CD4-positive, alpha-beta T cell (primary cell): ENCODE measurements at regions not wholly inside any gene's neighbourhood (a gene's known extent, or its start where the extent isn't known, plus 50 kb on each side); places are given as distances from the start of the nearest gene placed in this dataset.

Source experiments
- ATAC-seq: fragments of 200-7000 bp; cut with Tn5 transposase; one replicate; pipeline ENCODE4 v1.10.0; 2022; ENCODE audit warnings: mild to moderate bottlenecking; ENCODE audit not compliant: poor library complexity
- CTCF ChIA-PET: fragments of 350-600 bp; sonication (Branson Sonifier 250); formaldehyde crosslinking; loops from one replicate; lab custom pipeline; 2021; ENCODE audit warnings: antibody characterized with exemption, inconsistent platforms; lab: Charles Lee
- POLR2A ChIA-PET: fragments of 350-600 bp; sonication (Branson Sonifier 250); formaldehyde crosslinking; loops from one replicate; lab custom pipeline; 2021; ENCODE audit warnings: antibody characterized with exemption, inconsistent platforms; lab: Charles Lee
- DNase-seq, 14 experiments: peaks; one replicate each; pipeline ENCODE4 v3.0.0-alpha.2; 2013 to 2020; ENCODE audit warnings: mixed read lengths in 2 of 14
- H3K27ac ChIP-seq, 2 donors: one replicate each; pipeline versions ENCODE4 v1.5.1 to v1.7.0; 2013; ENCODE audit warnings: low read length in 2 of 2, low read depth in 1 of 2, mild to moderate bottlenecking in 1 of 2
- H3K27me3 ChIP-seq, 2 experiments: 1 replicate in 1 of 2; 2 replicates in 1 of 2; pipeline versions ENCODE4 v1.6.1 to v1.7.0; 2013; ENCODE audit warnings: low read length in 2 of 2, control low read depth in 1 of 2, mild to moderate bottlenecking in 1 of 2, moderate library complexity in 1 of 2; ENCODE audit not compliant: insufficient read depth in 2 of 2, control insufficient read depth in 1 of 2
- H3K36me3 ChIP-seq: one replicate; pipeline ENCODE4 v1.6.1; 2013; ENCODE audit warnings: low read length, control low read depth; ENCODE audit not compliant: insufficient read depth
- H3K4me1 ChIP-seq: one replicate; pipeline ENCODE4 v1.6.1; 2013; ENCODE audit warnings: low read length, control low read depth; ENCODE audit not compliant: insufficient read depth
- H3K4me3 ChIP-seq: one replicate; pipeline ENCODE4 v1.5.1; 2013; ENCODE audit warnings: mild to moderate bottlenecking, low read length, moderate library complexity
- H3K9me3 ChIP-seq, 2 experiments: 1 replicate in 1 of 2; 2 replicates in 1 of 2; pipeline versions ENCODE4 v1.6.1 to v1.7.0; 2013; ENCODE audit warnings: low read length in 2 of 2, mild to moderate bottlenecking in 2 of 2, control low read depth in 1 of 2, moderate library complexity in 1 of 2; ENCODE audit not compliant: control insufficient read depth in 1 of 2, insufficient read depth in 1 of 2
- H3K27ac Mint-ChIP-seq: one replicate; pipeline ENCODE4 v1.8.0; 2020; ENCODE audit warnings: mixed read lengths
- H3K27me3 Mint-ChIP-seq: one replicate; pipeline ENCODE4 v1.8.0; 2021; ENCODE audit warnings: mixed read lengths
- H3K36me3 Mint-ChIP-seq: one replicate; pipeline ENCODE4 v1.8.0; 2021; ENCODE audit warnings: low read depth, mixed read lengths
- H3K4me1 Mint-ChIP-seq: one replicate; pipeline ENCODE4 v1.8.0; 2021; ENCODE audit warnings: low read depth, mixed read lengths
- H3K4me3 Mint-ChIP-seq: one replicate; pipeline ENCODE4 v1.8.0; 2020; ENCODE audit warnings: mild to moderate bottlenecking, mixed read lengths
- H3K9me3 Mint-ChIP-seq: one replicate; pipeline ENCODE4 v1.8.0; 2020; ENCODE audit warnings: mixed read lengths
- CTCF ChIP-seq: fragments of 200-600 bp; IDR thresholded peaks from one replicate; pipeline ENCODE4 v1.8.0; 2022; ENCODE audit warnings: antibody characterized with exemption, mild to moderate bottlenecking
- intact Hi-C, 2 experiments: fragments of 100-400 bp; cut with DNase I in 1 of 2; cut with micrococcal nuclease in 1 of 2; formaldehyde crosslinking; loops; one replicate each; pipeline versions ENCODE4 v1.15.1 to v1.9.0; 2023 to 2025; cut with DNase I, micrococcal nuclease

GRCh38 chr14:79939235-79939634 lies 272.1 kb downstream of the DIO2 start:
- Mint-ChIP-seq H3K9me3 (peaks cover 2% of the 10 kb centered on the region), H3K36me3 (no peaks in the 10 kb centered on the region), H3K4me3 (no peak overlapping the region), H3K27me3 (no peaks in the 10 kb centered on the region), H3K4me1 (no peaks in the 10 kb centered on the region), H3K27ac (no peak overlapping the region)
- no peaks in the 10 kb centered on the region for H3K27me3 ChIP-seq
- no peaks in the 10 kb centered on the region for H3K4me1 ChIP-seq
- intact Hi-C loops, result no loop called here
- H3K27ac ChIP-seq, result no peak overlapping the region
- H3K9me3 ChIP-seq, result no peaks in the 10 kb centered on the region
- no peak for DNase-seq
- CTCF ChIA-PET, result no interaction called here
- POLR2A ChIA-PET, result no interaction called here
- ATAC-seq, result no peak
- TF ChIP-seq CTCF, result no peak
- H3K36me3 ChIP-seq, result no peaks in the 10 kb centered on the region
- no peak overlapping the region for H3K4me3 ChIP-seq

- H3K27me3 ChIP-seq, result no peaks in the 10 kb centered on the region
- no peaks in the 10 kb centered on the region for H3K4me1 ChIP-seq
- Mint-ChIP-seq H3K4me3 (no peak overlapping the region), H3K27me3 (no peaks in the 10 kb centered on the region), H3K36me3 (no peaks in the 10 kb centered on the region), H3K4me1 (no peaks in the 10 kb centered on the region), H3K27ac (no peak overlapping the region), H3K9me3 (peaks cover 2% of the 10 kb centered on the region)
- DNase-seq, result no peak
- H3K4me3 ChIP-seq, result no peak overlapping the region
- POLR2A ChIA-PET, result no interaction called here
- CTCF ChIA-PET, result no interaction called here
- H3K36me3 ChIP-seq, result no peaks in the 10 kb centered on the region
- ATAC-seq, result no peak
- intact Hi-C loops, result no loop called here
- H3K9me3 ChIP-seq, result no peaks in the 10 kb centered on the region
- H3K27ac ChIP-seq, result no peak overlapping the region
- no peak for TF ChIP-seq CTCF
These were observed 273.1 kb downstream of the DIO2 start for GRCh38 chr14:79938185-79938584.

GRCh38 chr14:79937433-79937832 lies 273.9 kb downstream of the DIO2 start:
- Mint-ChIP-seq H3K27ac (no peak overlapping the region), H3K36me3 (no peaks in the 10 kb centered on the region), H3K9me3 (peaks cover 2% of the 10 kb centered on the region), H3K27me3 (no peaks in the 10 kb centered on the region), H3K4me3 (no peak overlapping the region), H3K4me1 (no peaks in the 10 kb centered on the region)
- no peak overlapping the region for H3K27ac ChIP-seq
- intact Hi-C loops, result no loop called here
- H3K27me3 ChIP-seq, result no peaks in the 10 kb centered on the region
- CTCF ChIA-PET, result no interaction called here
- no peaks in the 10 kb centered on the region for H3K4me1 ChIP-seq
- H3K9me3 ChIP-seq, result no peaks in the 10 kb centered on the region
- no peak for ATAC-seq
- no peak for DNase-seq
- H3K36me3 ChIP-seq, result no peaks in the 10 kb centered on the region
- no peak overlapping the region for H3K4me3 ChIP-seq
- no peak for TF ChIP-seq CTCF
- POLR2A ChIA-PET, result no interaction called here
